ENCODE measurements at regions not wholly inside any gene's neighbourhood (a gene's known extent, or its start where the extent isn't known, plus 50 kb on each side); places are given as distances from the start of the nearest gene placed in this dataset.

DNA sequence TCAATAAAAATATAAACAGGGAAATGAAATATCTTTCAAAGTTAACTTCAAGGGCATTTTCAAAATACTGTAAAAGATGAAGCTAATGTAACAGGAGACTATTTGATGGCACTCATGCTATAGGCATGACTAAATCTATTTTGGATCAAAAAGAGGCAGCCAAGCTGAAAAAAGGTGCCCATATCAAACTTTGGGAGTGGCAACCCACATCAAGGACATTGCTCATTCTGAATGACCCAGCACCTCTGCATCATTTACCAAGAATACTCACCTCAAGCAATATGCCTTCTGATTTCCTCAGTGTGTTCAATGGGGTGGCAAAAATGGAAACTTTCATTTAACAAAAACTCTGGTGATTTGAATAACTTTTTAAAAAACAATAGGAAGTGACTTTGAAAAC, 853.3 kb downstream of the TLE1 start:
- Histone ChIP-seq H3K9me3 (ENCODE audit: control insufficient read depth, insufficient read depth, low read depth, low read length) (no peaks in the 10 kb centered on the region), H3K27ac (ENCODE audit: low read length) (no peak overlapping the region), H3K4me3 (ENCODE audit: low read depth in 2 of 2, low read length in 2 of 2) (no peak overlapping the region), H3K36me3 (ENCODE audit: control insufficient read depth, insufficient read depth, low read length) (no peaks in the 10 kb centered on the region), H3K4me1 (ENCODE audit: control insufficient read depth, insufficient read depth, low read length) (no peaks in the 10 kb centered on the region), H3K27me3 (ENCODE audit: control insufficient read depth, insufficient read depth, low read length) (no peaks in the 10 kb centered on the region)
- ChIA-PET CTCF (no interaction called here), POLR2A (no interaction called here)
- in situ Hi-C loops (cut with HindIII; ENCODE audit: low pct_unique_long_range_greater_than_20kb, low sequenced_read_pairs) (no loop called here), intact Hi-C loops (cut with micrococcal nuclease; ENCODE audit: unreplicated experiment) (no loop called here)
- BruUV-seq (replicated peaks): no TSS peak
- DNase-seq (ENCODE audit: low read depth, low spot score): no peak
- no peak for ATAC-seq
- TF ChIP-seq, protein P1, sequence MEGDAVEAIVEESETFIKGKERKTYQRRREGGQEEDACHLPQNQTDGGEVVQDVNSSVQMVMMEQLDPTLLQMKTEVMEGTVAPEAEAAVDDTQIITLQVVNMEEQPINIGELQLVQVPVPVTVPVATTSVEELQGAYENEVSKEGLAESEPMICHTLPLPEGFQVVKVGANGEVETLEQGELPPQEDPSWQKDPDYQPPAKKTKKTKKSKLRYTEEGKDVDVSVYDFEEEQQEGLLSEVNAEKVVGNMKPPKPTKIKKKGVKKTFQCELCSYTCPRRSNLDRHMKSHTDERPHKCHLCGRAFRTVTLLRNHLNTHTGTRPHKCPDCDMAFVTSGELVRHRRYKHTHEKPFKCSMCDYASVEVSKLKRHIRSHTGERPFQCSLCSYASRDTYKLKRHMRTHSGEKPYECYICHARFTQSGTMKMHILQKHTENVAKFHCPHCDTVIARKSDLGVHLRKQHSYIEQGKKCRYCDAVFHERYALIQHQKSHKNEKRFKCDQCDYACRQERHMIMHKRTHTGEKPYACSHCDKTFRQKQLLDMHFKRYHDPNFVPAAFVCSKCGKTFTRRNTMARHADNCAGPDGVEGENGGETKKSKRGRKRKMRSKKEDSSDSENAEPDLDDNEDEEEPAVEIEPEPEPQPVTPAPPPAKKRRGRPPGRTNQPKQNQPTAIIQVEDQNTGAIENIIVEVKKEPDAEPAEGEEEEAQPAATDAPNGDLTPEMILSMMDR (IDR thresholded peaks at IDR 0.05): no peak

DNA sequence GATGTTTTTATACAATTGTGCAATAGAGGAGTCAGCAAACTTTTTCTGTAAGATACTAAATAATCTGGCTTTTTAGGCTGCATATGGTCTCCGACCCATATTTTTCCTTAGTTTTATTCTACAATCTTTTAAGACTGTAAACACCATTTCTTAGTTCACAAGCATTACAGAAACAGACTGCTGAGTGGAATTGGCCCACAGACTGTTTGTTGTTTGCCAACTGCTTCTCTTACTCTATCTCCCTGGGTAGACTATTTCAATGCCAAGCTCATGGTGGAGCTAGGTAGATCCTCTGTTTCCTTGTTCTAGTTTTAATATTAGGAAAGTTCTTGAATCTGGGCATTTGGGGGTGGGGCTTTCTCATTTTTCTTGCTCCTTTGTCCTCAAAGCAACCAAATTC, 857.6 kb downstream of the TLE1 start:
- POLR2A ChIA-PET: no interaction called here
- TF ChIP-seq POLR2AphosphoS5 (IDR thresholded peaks at IDR 0.05; ENCODE audit: low read depth, low read length) (no peak), TCF7L2 (IDR thresholded peaks at IDR 0.05; ENCODE audit: low read depth, low read length) (no peak), SIN3A (IDR thresholded peaks at IDR 0.05; ENCODE audit: borderline replicate concordance, insufficient read depth, low read depth, low read length) (no peak)
- TF ChIP-seq, protein P2, sequence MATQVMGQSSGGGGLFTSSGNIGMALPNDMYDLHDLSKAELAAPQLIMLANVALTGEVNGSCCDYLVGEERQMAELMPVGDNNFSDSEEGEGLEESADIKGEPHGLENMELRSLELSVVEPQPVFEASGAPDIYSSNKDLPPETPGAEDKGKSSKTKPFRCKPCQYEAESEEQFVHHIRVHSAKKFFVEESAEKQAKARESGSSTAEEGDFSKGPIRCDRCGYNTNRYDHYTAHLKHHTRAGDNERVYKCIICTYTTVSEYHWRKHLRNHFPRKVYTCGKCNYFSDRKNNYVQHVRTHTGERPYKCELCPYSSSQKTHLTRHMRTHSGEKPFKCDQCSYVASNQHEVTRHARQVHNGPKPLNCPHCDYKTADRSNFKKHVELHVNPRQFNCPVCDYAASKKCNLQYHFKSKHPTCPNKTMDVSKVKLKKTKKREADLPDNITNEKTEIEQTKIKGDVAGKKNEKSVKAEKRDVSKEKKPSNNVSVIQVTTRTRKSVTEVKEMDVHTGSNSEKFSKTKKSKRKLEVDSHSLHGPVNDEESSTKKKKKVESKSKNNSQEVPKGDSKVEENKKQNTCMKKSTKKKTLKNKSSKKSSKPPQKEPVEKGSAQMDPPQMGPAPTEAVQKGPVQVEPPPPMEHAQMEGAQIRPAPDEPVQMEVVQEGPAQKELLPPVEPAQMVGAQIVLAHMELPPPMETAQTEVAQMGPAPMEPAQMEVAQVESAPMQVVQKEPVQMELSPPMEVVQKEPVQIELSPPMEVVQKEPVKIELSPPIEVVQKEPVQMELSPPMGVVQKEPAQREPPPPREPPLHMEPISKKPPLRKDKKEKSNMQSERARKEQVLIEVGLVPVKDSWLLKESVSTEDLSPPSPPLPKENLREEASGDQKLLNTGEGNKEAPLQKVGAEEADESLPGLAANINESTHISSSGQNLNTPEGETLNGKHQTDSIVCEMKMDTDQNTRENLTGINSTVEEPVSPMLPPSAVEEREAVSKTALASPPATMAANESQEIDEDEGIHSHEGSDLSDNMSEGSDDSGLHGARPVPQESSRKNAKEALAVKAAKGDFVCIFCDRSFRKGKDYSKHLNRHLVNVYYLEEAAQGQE (IDR thresholded peaks at IDR 0.05; ENCODE audit: insufficient read depth in 1 of 2, low read depth in 2 of 2, low read length in 1 of 2): no peak
- TF ChIP-seq, protein P1 (IDR thresholded peaks at IDR 0.05): no peak

DNA sequence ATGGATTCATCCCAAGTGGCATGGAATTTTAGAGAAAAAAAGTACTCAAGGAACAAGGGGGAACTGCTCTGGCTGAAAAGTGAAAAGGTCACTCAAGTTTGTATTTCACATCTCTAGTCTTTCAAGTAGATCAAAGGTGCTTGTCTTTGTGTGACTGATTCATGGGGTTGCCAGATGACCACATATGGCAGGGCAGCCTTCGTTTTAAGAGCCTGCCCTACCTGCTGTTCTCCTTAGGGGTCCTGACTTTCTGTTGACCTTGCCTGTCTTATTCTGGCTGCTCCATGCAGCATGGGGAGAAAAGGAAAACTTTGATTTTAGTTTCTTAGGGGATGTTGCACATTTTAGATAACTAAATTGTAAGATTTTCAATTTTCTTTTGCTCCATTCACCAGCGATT, 877.7 kb downstream of the TLE1 start:
- POLR2A ChIA-PET: no interaction called here
- no TSS peak for BruUV-seq (replicated peaks)

More for the DNA sequence above, 857.6 kb downstream of the TLE1 start:
- DNase-seq (ENCODE audit: low read depth, low spot score) (no peak), ATAC-seq (no peak)
- BruUV-seq (replicated peaks): no TSS peak
- no peaks in the 10 kb centered on the region for H3K27me3 ChIP-seq (ENCODE audit: control insufficient read depth, insufficient read depth, low read length)
- no peak overlapping the region for H3K27ac ChIP-seq (ENCODE audit: low read length)
- no peaks in the 10 kb centered on the region for H3K9me3 ChIP-seq (ENCODE audit: control insufficient read depth, insufficient read depth, low read depth, low read length)
- no peak overlapping the region for H3K4me3 ChIP-seq (ENCODE audit: low read depth in 2 of 2, low read length in 2 of 2)
- in situ Hi-C loops (cut with HindIII; ENCODE audit: low pct_unique_long_range_greater_than_20kb, low sequenced_read_pairs): no loop called here
- intact Hi-C loops (cut with micrococcal nuclease; ENCODE audit: unreplicated experiment): no loop called here
- CTCF ChIA-PET: no interaction called here
- no peaks in the 10 kb centered on the region for H3K4me1 ChIP-seq (ENCODE audit: control insufficient read depth, insufficient read depth, low read length)
- no peaks in the 10 kb centered on the region; the same call in 1 of the 2 replicates for H3K36me3 ChIP-seq (ENCODE audit: control insufficient read depth, insufficient read depth, low read length)

More for the DNA sequence above, 877.7 kb downstream of the TLE1 start:
- intact Hi-C loops (cut with micrococcal nuclease; ENCODE audit: unreplicated experiment): no loop called here
- Histone ChIP-seq H3K27ac (ENCODE audit: low read length) (no peak overlapping the region), H3K9me3 (ENCODE audit: control insufficient read depth, insufficient read depth, low read depth, low read length) (no peaks in the 10 kb centered on the region), H3K27me3 (ENCODE audit: control insufficient read depth, insufficient read depth, low read length) (no peaks in the 10 kb centered on the region), H3K36me3 (ENCODE audit: control insufficient read depth, insufficient read depth, low read length) (no peaks in the 10 kb centered on the region), H3K4me3 (ENCODE audit: low read depth in 2 of 2, low read length in 2 of 2) (no peak overlapping the region), H3K4me1 (ENCODE audit: control insufficient read depth, insufficient read depth, low read length) (no peaks in the 10 kb centered on the region)
- CTCF ChIA-PET: no interaction called here
- TF ChIP-seq, protein P1 (IDR thresholded peaks at IDR 0.05): no peak
- TF ChIP-seq, protein P2 (IDR thresholded peaks at IDR 0.05; ENCODE audit: insufficient read depth in 1 of 2, low read depth in 2 of 2, low read length in 1 of 2): no peak
- TF ChIP-seq TCF7L2 (IDR thresholded peaks at IDR 0.05; ENCODE audit: low read depth, low read length) (no peak), POLR2AphosphoS5 (IDR thresholded peaks at IDR 0.05; ENCODE audit: low read depth, low read length) (no peak), SIN3A (IDR thresholded peaks at IDR 0.05; ENCODE audit: borderline replicate concordance, insufficient read depth, low read depth, low read length) (no peak)
- in situ Hi-C loops (cut with HindIII; ENCODE audit: low pct_unique_long_range_greater_than_20kb, low sequenced_read_pairs): no loop called here
- DNase-seq (ENCODE audit: low read depth, low spot score) (no peak), ATAC-seq (no peak)

Measured in Panc1 (cell line).